Left hindlimb (tissue), 1 donor: ENCODE measurements at regions not wholly inside any gene's neighbourhood (a gene's known extent, or its start where the extent isn't known, plus 50 kb on each side); places are given as distances from the start of the nearest gene placed in this dataset.

Source experiments
- DNase-seq: peaks from one replicate; pipeline ENCODE4 v3.0.0-alpha.2; 2018

- no peak for DNase-seq
Measured at GRCh38 chr10:21249435-21249834, 276.0 kb downstream of the SKIDA1 start.

- DNase-seq = no peak
Measured at GRCh38 chr10:21247592-21247991, 277.9 kb downstream of the SKIDA1 start.

GRCh38 chr10:21246178-21246577, 279.3 kb downstream of the SKIDA1 start:
- no peak for DNase-seq

GRCh38 chr10:21243748-21244257, 281.7 kb downstream of the SKIDA1 start:
- DNase-seq = no peak

- DNase-seq = no peak
Measured at GRCh38 chr10:21242915-21243314, 282.6 kb downstream of the SKIDA1 start.

GRCh38 chr10:21238717-21239116, 286.8 kb downstream of the SKIDA1 start:
- no peak for DNase-seq

GRCh38 chr10:21238044-21238443, 287.4 kb downstream of the SKIDA1 start:
- no peak for DNase-seq

GRCh38 chr10:21234761-21235160, 290.7 kb downstream of the SKIDA1 start:
- no peak for DNase-seq

GRCh38 chr10:21230219-21230618, 295.3 kb downstream of the SKIDA1 start:
- no peak for DNase-seq

- DNase-seq = no peak
Measured at GRCh38 chr10:21217748-21218367, 307.6 kb downstream of the SKIDA1 start.

- no peak for DNase-seq
Measured at GRCh38 chr10:21217107-21217506, 308.4 kb downstream of the SKIDA1 start.

GRCh38 chr10:21214329-21214728, 311.2 kb downstream of the SKIDA1 start:
- DNase-seq = no peak

GRCh38 chr10:21213381-21213780, 312.1 kb downstream of the SKIDA1 start:
- DNase-seq = no peak

- DNase-seq = no peak
Measured at GRCh38 chr10:21212912-21213311, 312.6 kb downstream of the SKIDA1 start.

GRCh38 chr10:21212348-21212747, 313.1 kb downstream of the SKIDA1 start:
- no peak for DNase-seq

- no peak for DNase-seq
Measured at GRCh38 chr10:21209495-21209894, 312.4 kb upstream of the NEBL start.

GRCh38 chr10:21208666-21209316, 311.7 kb upstream of the NEBL start:
- no peak for DNase-seq

- DNase-seq = no peak
Measured at GRCh38 chr10:21207852-21208646, 310.9 kb upstream of the NEBL start.

GRCh38 chr10:21205328-21205727, 308.2 kb upstream of the NEBL start:
- DNase-seq = no peak

GRCh38 chr10:21203473-21204107, 306.5 kb upstream of the NEBL start:
- DNase-seq = no peak

- DNase-seq = no peak
Measured at GRCh38 chr10:21202776-21203462, 305.8 kb upstream of the NEBL start.

GRCh38 chr10:21199501-21199900, 302.4 kb upstream of the NEBL start:
- no peak for DNase-seq

GRCh38 chr10:21197838-21198237, 300.7 kb upstream of the NEBL start:
- no peak for DNase-seq
